ENCODE measurements at regions not wholly inside any gene's neighbourhood (a gene's known extent, or its start where the extent isn't known, plus 50 kb on each side); places are given as distances from the start of the nearest gene placed in this dataset.

DNA sequence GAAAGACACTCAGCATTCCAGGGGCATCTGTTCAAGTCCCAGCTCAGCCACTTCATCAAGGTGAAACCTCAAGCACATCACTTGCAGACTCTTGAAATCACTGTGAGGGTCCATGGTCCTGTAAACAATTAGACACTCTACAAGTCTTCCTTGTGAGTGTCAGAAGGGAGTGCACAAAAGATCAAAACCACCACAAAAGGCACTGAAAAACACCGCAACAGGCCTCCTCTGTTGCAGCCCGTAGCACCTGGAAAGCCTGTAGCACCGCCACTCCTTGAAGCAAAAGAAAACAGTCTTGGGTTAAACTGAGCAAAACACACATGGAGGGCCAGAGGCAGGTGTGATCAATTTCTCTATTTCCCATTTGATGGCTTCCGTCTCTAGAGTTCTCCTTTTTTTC is 63.8 kb upstream of the SNRK start:
- TF ChIP-seq FOS (IDR thresholded peaks at IDR 0.05; ENCODE audit: borderline replicate concordance, insufficient read depth, low read length) (no peak), MYC (IDR thresholded peaks at IDR 0.05; ENCODE audit: low read depth, low read length) (no peak), EZH2 (IDR thresholded peaks at IDR 0.05; ENCODE audit: borderline replicate concordance, low read depth, low read length, severe bottlenecking) (no peak), POLR2A (IDR thresholded peaks at IDR 0.05; ENCODE audit: low read depth, low read length) (no peak), POLR2AphosphoS5 (IDR thresholded peaks at IDR 0.05; ENCODE audit: insufficient read depth, low read depth, low read length) (no peak), JUN (IDR thresholded peaks at IDR 0.05; ENCODE audit: borderline replicate concordance, insufficient read depth, insufficient read length, low read depth) (no peak)
- TF ChIP-seq, protein P1, sequence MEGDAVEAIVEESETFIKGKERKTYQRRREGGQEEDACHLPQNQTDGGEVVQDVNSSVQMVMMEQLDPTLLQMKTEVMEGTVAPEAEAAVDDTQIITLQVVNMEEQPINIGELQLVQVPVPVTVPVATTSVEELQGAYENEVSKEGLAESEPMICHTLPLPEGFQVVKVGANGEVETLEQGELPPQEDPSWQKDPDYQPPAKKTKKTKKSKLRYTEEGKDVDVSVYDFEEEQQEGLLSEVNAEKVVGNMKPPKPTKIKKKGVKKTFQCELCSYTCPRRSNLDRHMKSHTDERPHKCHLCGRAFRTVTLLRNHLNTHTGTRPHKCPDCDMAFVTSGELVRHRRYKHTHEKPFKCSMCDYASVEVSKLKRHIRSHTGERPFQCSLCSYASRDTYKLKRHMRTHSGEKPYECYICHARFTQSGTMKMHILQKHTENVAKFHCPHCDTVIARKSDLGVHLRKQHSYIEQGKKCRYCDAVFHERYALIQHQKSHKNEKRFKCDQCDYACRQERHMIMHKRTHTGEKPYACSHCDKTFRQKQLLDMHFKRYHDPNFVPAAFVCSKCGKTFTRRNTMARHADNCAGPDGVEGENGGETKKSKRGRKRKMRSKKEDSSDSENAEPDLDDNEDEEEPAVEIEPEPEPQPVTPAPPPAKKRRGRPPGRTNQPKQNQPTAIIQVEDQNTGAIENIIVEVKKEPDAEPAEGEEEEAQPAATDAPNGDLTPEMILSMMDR (IDR thresholded peaks at IDR 0.05; ENCODE audit: extremely low read depth in 1 of 2, insufficient read depth in 1 of 2, low read depth in 1 of 2, low read length in 2 of 2) = no peak
- TF ChIP-seq, protein P2, sequence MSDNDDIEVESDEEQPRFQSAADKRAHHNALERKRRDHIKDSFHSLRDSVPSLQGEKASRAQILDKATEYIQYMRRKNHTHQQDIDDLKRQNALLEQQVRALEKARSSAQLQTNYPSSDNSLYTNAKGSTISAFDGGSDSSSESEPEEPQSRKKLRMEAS (IDR thresholded peaks at IDR 0.05; ENCODE audit: insufficient read depth, insufficient read length) = no peak
